Sigmoid colon (tissue), 6 donors: ENCODE measurements at regions not wholly inside any gene's neighbourhood (a gene's known extent, or its start where the extent isn't known, plus 50 kb on each side); places are given as distances from the start of the nearest gene placed in this dataset.
"Not testable (repeated sequence)": the region's sequence is repeated elsewhere in the genome, so short reads cannot be mapped to it uniquely, and the experiment has no call there.

Experiments used
- DNase-seq: peaks from one replicate; pipeline ENCODE4 v3.0.0-alpha.2; 2019
- H3K27ac ChIP-seq, 4 donors: fragments of 200-600 bp; sonication (generic); one replicate each; pipeline ENCODE4 v1.5.1; 2016 to 2019; ENCODE audit warnings: mild to moderate bottlenecking in 1 of 4
- H3K27me3 ChIP-seq, 3 donors: fragments of 200-600 bp; sonication (generic); one replicate each; pipeline ENCODE4 v1.5.1; 2019; ENCODE audit warnings: mild to moderate bottlenecking in 1 of 3
- H3K36me3 ChIP-seq, 4 donors: fragments of 200-600 bp; sonication (generic); one replicate each; pipeline ENCODE4 v1.5.1; 2016 to 2019
- H3K4me1 ChIP-seq, 4 donors: fragments of 200-600 bp; sonication (generic); one replicate each; pipeline ENCODE4 v1.5.1; 2017 to 2019
- H3K4me3 ChIP-seq, 4 donors: fragments of 200-600 bp; sonication (generic); one replicate each; pipeline ENCODE4 v1.5.1; 2017 to 2019; ENCODE audit warnings: mild to moderate bottlenecking in 2 of 4, moderate library complexity in 1 of 4
- H3K9me3 ChIP-seq, 4 donors: fragments of 200-600 bp in 3 of 4; sonication (generic) in 3 of 4; one replicate each; pipeline versions ENCODE4 v1.5.1 to v1.6.1; 2013 to 2019
- CTCF ChIP-seq, 4 experiments: fragments of 450-650 bp in 3 of 4; fragments of 200-600 bp in 1 of 4; IDR thresholded peaks; one replicate each; pipeline ENCODE4 v1.5.1; 2016 to 2019; ENCODE audit warnings: antibody characterized with exemption in 4 of 4, mild to moderate bottlenecking in 3 of 4, moderate library complexity in 2 of 4
- EP300 ChIP-seq, 4 donors: sonication (generic); formaldehyde crosslinking; IDR thresholded peaks; one replicate each; pipeline ENCODE4 v1.6.1; 2017; ENCODE audit warnings: antibody characterized with exemption in 4 of 4
- POLR2A ChIP-seq, 2 donors: fragments of 450-650 bp; IDR thresholded peaks; one replicate each; pipeline ENCODE4 v1.6.1; 2016; ENCODE audit warnings: antibody characterized with exemption in 2 of 2, mild to moderate bottlenecking in 2 of 2, moderate library complexity in 2 of 2
- POLR2AphosphoS5 ChIP-seq, 4 donors: sonication (generic); formaldehyde crosslinking; IDR thresholded peaks; one replicate each; pipeline ENCODE4 v1.6.1; 2017; ENCODE audit warnings: antibody characterized with exemption in 4 of 4
- WGBS, 2 donors: extraction: QIAGEN DNeasy Blood & Tissue Kit; methylation state at CpG; one replicate each; pipeline ENCODE4 v1.1.7; 2013; 5-methylcytosine and 5-hydroxymethylcytosine counted together
- intact Hi-C: fragments of 100-400 bp; cut with DNase I; formaldehyde crosslinking; loops from one replicate; pipeline ENCODE4 v1.15.1; 2023
- donor health status: healthy with polysubstance abuse.
- donor health status: healthy.

- no peaks in the 10 kb centered on the region for H3K27me3 ChIP-seq
- intact Hi-C loops, result no loop called here
- no peak for DNase-seq
- no peak overlapping the region for H3K4me3 ChIP-seq
- peaks cover 0 to 3% (median 1%) of the 10 kb centered on the region in 4 donors for H3K9me3 ChIP-seq
- no peaks in the 10 kb centered on the region for H3K36me3 ChIP-seq
- TF ChIP-seq CTCF (IDR thresholded peaks at IDR 0.05) (no peak), POLR2A (IDR thresholded peaks at IDR 0.05) (no peak), EP300 (IDR thresholded peaks at IDR 0.05) (no peak), POLR2AphosphoS5 (IDR thresholded peaks at IDR 0.05) (no peak)
- H3K4me1 ChIP-seq, result no peaks in the 10 kb centered on the region
- WGBS, 2 donors, result 23 to 43% methylated on average over 1 of the region's 1 CpG
- no peak overlapping the region for H3K27ac ChIP-seq
Observed at GRCh38 chr15:96869790-96870189, 539.3 kb downstream of the NR2F2 start.

GRCh38 chr15:96870580-96870979 is 540.1 kb downstream of the NR2F2 start:
- Histone ChIP-seq H3K27me3 (no peaks in the 10 kb centered on the region), H3K36me3 (no peaks in the 10 kb centered on the region), H3K27ac (no peak overlapping the region), H3K4me1 (no peaks in the 10 kb centered on the region), H3K4me3 (no peak overlapping the region), H3K9me3 (peaks cover 0 to 3% (median 1%) of the 10 kb centered on the region in 4 donors)
- no peak for DNase-seq
- no peak for TF ChIP-seq EP300 (IDR thresholded peaks at IDR 0.05)
- intact Hi-C loops, result no loop called here
- WGBS, 2 donors, result 69 to 70% methylated on average over 8 of the region's 8 CpGs

- intact Hi-C loops, H3K4me3 ChIP-seq, H3K9me3 ChIP-seq, H3K4me1 ChIP-seq, DNase-seq, H3K27ac ChIP-seq, H3K36me3 ChIP-seq, H3K27me3 ChIP-seq: not testable (repeated sequence)
- 89 to 91% methylated on average over 6 of the region's 6 CpGs for WGBS, 2 donors
Observed at GRCh38 chr15:96877442-96877841, 546.9 kb downstream of the NR2F2 start.

GRCh38 chr15:96878129-96878528 is 547.6 kb downstream of the NR2F2 start:
- no peak for DNase-seq
- no peaks in the 10 kb centered on the region for H3K36me3 ChIP-seq
- H3K27me3 ChIP-seq, result no peaks in the 10 kb centered on the region
- no peaks in the 10 kb centered on the region for H3K9me3 ChIP-seq
- H3K4me3 ChIP-seq, result no peak overlapping the region
- 92 to 95% methylated on average over 2 of the region's 2 CpGs for WGBS, 2 donors
- no peak overlapping the region for H3K27ac ChIP-seq
- no peaks in the 10 kb centered on the region for H3K4me1 ChIP-seq
- TF ChIP-seq POLR2A (IDR thresholded peaks at IDR 0.05) (no peak), CTCF (IDR thresholded peaks at IDR 0.05) (no peak), EP300 (IDR thresholded peaks at IDR 0.05) (no peak), POLR2AphosphoS5 (IDR thresholded peaks at IDR 0.05) (no peak)
- intact Hi-C loops, result no loop called here

GRCh38 chr15:96882121-96882772 is 551.7 kb downstream of the NR2F2 start:
- no peaks in the 10 kb centered on the region for H3K27me3 ChIP-seq
- H3K4me3 ChIP-seq, result no peak overlapping the region
- no peaks in the 10 kb centered on the region for H3K9me3 ChIP-seq
- H3K27ac ChIP-seq, result no peak overlapping the region
- no peak for DNase-seq
- no peak for TF ChIP-seq POLR2AphosphoS5 (IDR thresholded peaks at IDR 0.05)
- no peak for TF ChIP-seq CTCF (IDR thresholded peaks at IDR 0.05)
- no peak for TF ChIP-seq EP300 (IDR thresholded peaks at IDR 0.05)
- no peak for TF ChIP-seq POLR2A (IDR thresholded peaks at IDR 0.05)
- no peaks in the 10 kb centered on the region for H3K36me3 ChIP-seq
- intact Hi-C loops, result no loop called here
- no peaks in the 10 kb centered on the region for H3K4me1 ChIP-seq
- WGBS, 2 donors, result 50 to 68% methylated on average over 4 of the region's 4 CpGs

GRCh38 chr15:96887730-96888129 is 557.2 kb downstream of the NR2F2 start:
- H3K4me1 ChIP-seq, result peaks cover 0 to 7% (median 0%) of the 10 kb centered on the region in 4 donors
- no peak overlapping the region for H3K4me3 ChIP-seq
- no peak for DNase-seq
- H3K27ac ChIP-seq, result no peak overlapping the region
- 46 to 76% methylated on average over 1 of the region's 1 CpG for WGBS, 2 donors
- no peaks in the 10 kb centered on the region for H3K36me3 ChIP-seq
- H3K27me3 ChIP-seq, result no peaks in the 10 kb centered on the region
- H3K9me3 ChIP-seq, result no peaks in the 10 kb centered on the region
- no peak for TF ChIP-seq EP300 (IDR thresholded peaks at IDR 0.05)
- TF ChIP-seq POLR2A (IDR thresholded peaks at IDR 0.05), result no peak
- no peak for TF ChIP-seq CTCF (IDR thresholded peaks at IDR 0.05)
- TF ChIP-seq POLR2AphosphoS5 (IDR thresholded peaks at IDR 0.05), result no peak
- intact Hi-C loops, result no loop called here
